ENCODE measurements at regions not wholly inside any gene's neighbourhood (a gene's known extent, or its start where the extent isn't known, plus 50 kb on each side); places are given as distances from the start of the nearest gene placed in this dataset.

DNA sequence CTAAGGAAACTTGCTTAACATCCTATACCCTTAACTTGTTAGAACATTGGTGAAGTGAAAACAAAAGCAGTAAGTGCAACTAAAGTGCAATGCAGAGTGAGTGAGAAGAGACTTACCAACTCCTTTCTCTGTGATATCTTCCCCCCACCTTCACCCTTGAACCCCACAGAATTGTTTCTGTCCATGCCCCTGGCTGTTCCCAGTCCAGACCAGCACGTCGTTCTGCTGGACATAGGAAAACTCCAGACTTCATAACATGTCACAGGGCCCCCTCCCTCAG lies 91.9 kb downstream of the DAD1 start:
- TF ChIP-seq, protein P1, sequence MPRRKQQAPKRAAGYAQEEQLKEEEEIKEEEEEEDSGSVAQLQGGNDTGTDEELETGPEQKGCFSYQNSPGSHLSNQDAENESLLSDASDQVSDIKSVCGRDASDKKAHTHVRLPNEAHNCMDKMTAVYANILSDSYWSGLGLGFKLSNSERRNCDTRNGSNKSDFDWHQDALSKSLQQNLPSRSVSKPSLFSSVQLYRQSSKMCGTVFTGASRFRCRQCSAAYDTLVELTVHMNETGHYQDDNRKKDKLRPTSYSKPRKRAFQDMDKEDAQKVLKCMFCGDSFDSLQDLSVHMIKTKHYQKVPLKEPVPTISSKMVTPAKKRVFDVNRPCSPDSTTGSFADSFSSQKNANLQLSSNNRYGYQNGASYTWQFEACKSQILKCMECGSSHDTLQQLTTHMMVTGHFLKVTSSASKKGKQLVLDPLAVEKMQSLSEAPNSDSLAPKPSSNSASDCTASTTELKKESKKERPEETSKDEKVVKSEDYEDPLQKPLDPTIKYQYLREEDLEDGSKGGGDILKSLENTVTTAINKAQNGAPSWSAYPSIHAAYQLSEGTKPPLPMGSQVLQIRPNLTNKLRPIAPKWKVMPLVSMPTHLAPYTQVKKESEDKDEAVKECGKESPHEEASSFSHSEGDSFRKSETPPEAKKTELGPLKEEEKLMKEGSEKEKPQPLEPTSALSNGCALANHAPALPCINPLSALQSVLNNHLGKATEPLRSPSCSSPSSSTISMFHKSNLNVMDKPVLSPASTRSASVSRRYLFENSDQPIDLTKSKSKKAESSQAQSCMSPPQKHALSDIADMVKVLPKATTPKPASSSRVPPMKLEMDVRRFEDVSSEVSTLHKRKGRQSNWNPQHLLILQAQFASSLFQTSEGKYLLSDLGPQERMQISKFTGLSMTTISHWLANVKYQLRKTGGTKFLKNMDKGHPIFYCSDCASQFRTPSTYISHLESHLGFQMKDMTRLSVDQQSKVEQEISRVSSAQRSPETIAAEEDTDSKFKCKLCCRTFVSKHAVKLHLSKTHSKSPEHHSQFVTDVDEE (CRISPR knock-in tag; IDR thresholded peaks at IDR 0.05) = no peak
- TF ChIP-seq PATZ1 (CRISPR knock-in tag; IDR thresholded peaks at IDR 0.05; ENCODE audit: borderline replicate concordance) = no peak
- TF ChIP-seq, protein P2, sequence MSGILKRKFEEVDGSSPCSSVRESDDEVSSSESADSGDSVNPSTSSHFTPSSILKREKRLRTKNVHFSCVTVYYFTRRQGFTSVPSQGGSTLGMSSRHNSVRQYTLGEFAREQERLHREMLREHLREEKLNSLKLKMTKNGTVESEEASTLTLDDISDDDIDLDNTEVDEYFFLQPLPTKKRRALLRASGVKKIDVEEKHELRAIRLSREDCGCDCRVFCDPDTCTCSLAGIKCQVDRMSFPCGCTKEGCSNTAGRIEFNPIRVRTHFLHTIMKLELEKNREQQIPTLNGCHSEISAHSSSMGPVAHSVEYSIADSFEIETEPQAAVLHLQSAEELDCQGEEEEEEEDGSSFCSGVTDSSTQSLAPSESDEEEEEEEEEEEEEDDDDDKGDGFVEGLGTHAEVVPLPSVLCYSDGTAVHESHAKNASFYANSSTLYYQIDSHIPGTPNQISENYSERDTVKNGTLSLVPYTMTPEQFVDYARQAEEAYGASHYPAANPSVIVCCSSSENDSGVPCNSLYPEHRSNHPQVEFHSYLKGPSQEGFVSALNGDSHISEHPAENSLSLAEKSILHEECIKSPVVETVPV (CRISPR knock-in tag; IDR thresholded peaks at IDR 0.05) = no peak
- TF ChIP-seq RARB (CRISPR knock-in tag; IDR thresholded peaks at IDR 0.05) = no peak
- no peak for TF ChIP-seq GLIS3 (CRISPR knock-in tag; IDR thresholded peaks at IDR 0.05)
- TF ChIP-seq OSR1 (CRISPR knock-in tag; IDR thresholded peaks at IDR 0.05) = no peak
- TF ChIP-seq ESRRG (CRISPR knock-in tag; IDR thresholded peaks at IDR 0.05) = no peak
- TF ChIP-seq, protein P3, sequence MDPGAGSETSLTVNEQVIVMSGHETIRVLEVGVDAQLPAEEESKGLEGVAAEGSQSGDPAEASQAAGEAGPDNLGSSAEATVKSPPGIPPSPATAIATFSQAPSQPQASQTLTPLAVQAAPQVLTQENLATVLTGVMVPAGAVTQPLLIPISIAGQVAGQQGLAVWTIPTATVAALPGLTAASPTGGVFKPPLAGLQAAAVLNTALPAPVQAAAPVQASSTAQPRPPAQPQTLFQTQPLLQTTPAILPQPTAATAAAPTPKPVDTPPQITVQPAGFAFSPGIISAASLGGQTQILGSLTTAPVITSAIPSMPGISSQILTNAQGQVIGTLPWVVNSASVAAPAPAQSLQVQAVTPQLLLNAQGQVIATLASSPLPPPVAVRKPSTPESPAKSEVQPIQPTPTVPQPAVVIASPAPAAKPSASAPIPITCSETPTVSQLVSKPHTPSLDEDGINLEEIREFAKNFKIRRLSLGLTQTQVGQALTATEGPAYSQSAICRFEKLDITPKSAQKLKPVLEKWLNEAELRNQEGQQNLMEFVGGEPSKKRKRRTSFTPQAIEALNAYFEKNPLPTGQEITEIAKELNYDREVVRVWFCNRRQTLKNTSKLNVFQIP (CRISPR knock-in tag; IDR thresholded peaks at IDR 0.05; ENCODE audit: borderline replicate concordance, low read depth) = no peak
- TF ChIP-seq ZNF565 (CRISPR knock-in tag; conservative IDR thresholded peaks at IDR 0.05; ENCODE audit: low read depth) = no peak
